ENCODE measurements at regions not wholly inside any gene's neighbourhood (a gene's known extent, or its start where the extent isn't known, plus 50 kb on each side); places are given as distances from the start of the nearest gene placed in this dataset.
A peak's percentile ranks its signal among the peaks of the same experiment; 100 is the strongest.

- Histone ChIP-seq H3K9me3 (ENCODE audit: severe bottlenecking) (no peaks in the 10 kb centered on the region), H3K4me3 (ENCODE audit: low read depth, low read length) (no peak overlapping the region), H3K27me3 (ENCODE audit: insufficient read depth, low read depth, severe bottlenecking) (peaks cover 19% of the 10 kb centered on the region), H3K27ac (no peak overlapping the region), H3K36me3 (no peaks in the 10 kb centered on the region)
- no peak for DNase-seq
- TF ChIP-seq CTCF (IDR thresholded peaks at IDR 0.05; ENCODE audit: low read depth, low read length), result no peak
Measured at GRCh38 chr16:35306915-35307314, 1847.5 kb downstream of the TP53TG3F start.

GRCh38 chr16:35308674-35309073, 1849.3 kb downstream of the TP53TG3F start:
- no peak overlapping the region for H3K27ac ChIP-seq
- H3K9me3 ChIP-seq (ENCODE audit: severe bottlenecking), result no peaks in the 10 kb centered on the region
- no peak for DNase-seq
- no peaks in the 10 kb centered on the region for H3K36me3 ChIP-seq
- H3K4me3 ChIP-seq (ENCODE audit: low read depth, low read length), result no peak overlapping the region
- peaks cover 28% of the 10 kb centered on the region for H3K27me3 ChIP-seq (ENCODE audit: insufficient read depth, low read depth, severe bottlenecking)
- no peak for TF ChIP-seq CTCF (IDR thresholded peaks at IDR 0.05; ENCODE audit: low read depth, low read length)

GRCh38 chr16:35310999-35311398, 1851.6 kb downstream of the TP53TG3F start:
- no peak for TF ChIP-seq CTCF (IDR thresholded peaks at IDR 0.05; ENCODE audit: low read depth, low read length)
- H3K27me3 ChIP-seq (ENCODE audit: insufficient read depth, low read depth, severe bottlenecking), result peaks cover 30% of the 10 kb centered on the region
- no peaks in the 10 kb centered on the region for H3K36me3 ChIP-seq
- DNase-seq, result no peak
- no peak overlapping the region for H3K27ac ChIP-seq
- H3K4me3 ChIP-seq (ENCODE audit: low read depth, low read length), result no peak overlapping the region
- H3K9me3 ChIP-seq (ENCODE audit: severe bottlenecking), result no peaks in the 10 kb centered on the region

GRCh38 chr16:35311475-35311874, 1852.1 kb downstream of the TP53TG3F start:
- H3K4me3 ChIP-seq (ENCODE audit: low read depth, low read length), result no peak overlapping the region
- peak; percentile 32; the same call in 1 of the 2 replicates for TF ChIP-seq CTCF (IDR thresholded peaks at IDR 0.05; ENCODE audit: low read depth, low read length)
- H3K36me3 ChIP-seq, result no peaks in the 10 kb centered on the region
- H3K27ac ChIP-seq, result no peak overlapping the region
- DNase-seq, result peak; percentile 8
- H3K27me3 ChIP-seq (ENCODE audit: insufficient read depth, low read depth, severe bottlenecking), result peaks cover 30% of the 10 kb centered on the region
- no peaks in the 10 kb centered on the region for H3K9me3 ChIP-seq (ENCODE audit: severe bottlenecking)

GRCh38 chr16:35314298-35314697, 1854.9 kb downstream of the TP53TG3F start:
- no peak for DNase-seq
- H3K27ac ChIP-seq, result no peak overlapping the region
- no peaks in the 10 kb centered on the region for H3K9me3 ChIP-seq (ENCODE audit: severe bottlenecking)
- TF ChIP-seq CTCF (IDR thresholded peaks at IDR 0.05; ENCODE audit: low read depth, low read length), result no peak
- no peak overlapping the region for H3K4me3 ChIP-seq (ENCODE audit: low read depth, low read length)
- peaks cover 37% of the 10 kb centered on the region for H3K27me3 ChIP-seq (ENCODE audit: insufficient read depth, low read depth, severe bottlenecking)
- no peaks in the 10 kb centered on the region for H3K36me3 ChIP-seq

- Histone ChIP-seq H3K27ac (no peak overlapping the region), H3K9me3 (ENCODE audit: severe bottlenecking) (no peaks in the 10 kb centered on the region), H3K36me3 (no peaks in the 10 kb centered on the region), H3K27me3 (ENCODE audit: insufficient read depth, low read depth, severe bottlenecking) (peaks cover 15% of the 10 kb centered on the region), H3K4me3 (ENCODE audit: low read depth, low read length) (no peak overlapping the region)
- TF ChIP-seq CTCF (IDR thresholded peaks at IDR 0.05; ENCODE audit: low read depth, low read length), result no peak
- no peak for DNase-seq
Measured at GRCh38 chr16:35319536-35320192, 1860.3 kb downstream of the TP53TG3F start.

Measured in WERI-Rb-1 (cell line).